Esophagus muscularis mucosa (tissue), 4 donors: ENCODE measurements at regions not wholly inside any gene's neighbourhood (a gene's known extent, or its start where the extent isn't known, plus 50 kb on each side); places are given as distances from the start of the nearest gene placed in this dataset.

Source experiments
- CTCF ChIP-seq, 3 experiments: fragments of 200-600 bp in 2 of 3; fragments of 450-650 bp in 1 of 3; sonication (generic) in 2 of 3; IDR thresholded peaks; one replicate each; pipeline ENCODE4 v1.5.1; 2017 to 2019; ENCODE audit warnings: antibody characterized with exemption in 3 of 3, mild to moderate bottlenecking in 2 of 3, moderate library complexity in 1 of 3
- EP300 ChIP-seq: sonication (generic); formaldehyde crosslinking; IDR thresholded peaks from one replicate; pipeline ENCODE4 v1.6.1; 2017; ENCODE audit warnings: antibody characterized with exemption
- POLR2A ChIP-seq: fragments of 450-650 bp; IDR thresholded peaks from one replicate; pipeline ENCODE4 v1.6.1; 2017; ENCODE audit warnings: antibody characterized with exemption, moderate library complexity, mild to moderate bottlenecking, low read depth
- POLR2AphosphoS5 ChIP-seq, 2 donors: sonication (generic); formaldehyde crosslinking; IDR thresholded peaks; one replicate each; pipeline ENCODE4 v1.6.1; 2017; ENCODE audit warnings: antibody characterized with exemption in 2 of 2

- TF ChIP-seq POLR2A, result no peak
- TF ChIP-seq CTCF (IDR thresholded peaks at IDR 0.05), result no peak
- no peak for TF ChIP-seq POLR2AphosphoS5 (IDR thresholded peaks at IDR 0.05)
- TF ChIP-seq EP300, result no peak
Observed at GRCh38 chr3:152593242-152593641, 241.7 kb upstream of the P2RY1 start.
